ENCODE measurements at regions not wholly inside any gene's neighbourhood (a gene's known extent, or its start where the extent isn't known, plus 50 kb on each side); places are given as distances from the start of the nearest gene placed in this dataset.

- TF ChIP-seq JUN (CRISPR knock-in tag; IDR thresholded peaks at IDR 0.05), result no peak
- no peak for TF ChIP-seq ZNF512 (CRISPR knock-in tag; IDR thresholded peaks at IDR 0.05; ENCODE audit: borderline replicate concordance)
- no peak for TF ChIP-seq TEAD4 (CRISPR knock-in tag; IDR thresholded peaks at IDR 0.05)
- TF ChIP-seq RELA (CRISPR knock-in tag; IDR thresholded peaks at IDR 0.05; ENCODE audit: borderline replicate concordance), result no peak
- TF ChIP-seq KAT7 (CRISPR knock-in tag; IDR thresholded peaks at IDR 0.05; ENCODE audit: borderline replicate concordance), result no peak
- no peak for TF ChIP-seq CTCF (IDR thresholded peaks at IDR 0.05)
- no peak for TF ChIP-seq NFYB (CRISPR knock-in tag; conservative IDR thresholded peaks at IDR 0.05; ENCODE audit: low read depth)
- TF ChIP-seq ZNF263 (CRISPR knock-in tag; IDR thresholded peaks at IDR 0.05; ENCODE audit: low read depth), result no peak
Observed at GRCh38 chr10:109664554-109664953, 258.8 kb downstream of the XPNPEP1 start.

All from WTC11 (cell line).